ENCODE measurements at regions not wholly inside any gene's neighbourhood (a gene's known extent, or its start where the extent isn't known, plus 50 kb on each side); places are given as distances from the start of the nearest gene placed in this dataset.

DNA sequence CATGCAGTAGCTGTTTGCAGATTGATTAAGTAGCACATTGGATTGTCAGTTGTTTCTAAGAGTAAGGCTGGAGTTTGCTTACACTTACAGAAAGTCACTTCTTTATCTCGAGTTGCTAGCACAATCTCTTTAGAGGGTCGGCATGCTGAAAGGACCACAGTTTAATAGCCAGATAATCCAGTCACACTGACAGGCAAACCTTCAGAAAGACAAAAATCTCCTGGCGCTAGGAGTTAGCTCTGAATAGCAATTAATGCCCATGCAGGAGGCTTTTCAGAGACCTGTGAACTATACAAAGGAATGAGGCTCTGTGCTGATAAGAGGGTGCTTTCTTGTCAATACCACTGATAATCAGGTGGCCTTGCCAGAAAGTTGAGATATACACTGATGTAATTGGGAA is 1043.0 kb downstream of the AACS start:
- Histone ChIP-seq H3K36me3 (ENCODE audit: control insufficient read depth in 1 of 2, insufficient read depth in 2 of 2, low read length in 2 of 2) (no peaks in the 10 kb centered on the region), H3K9ac (ENCODE audit: low read depth in 1 of 2, low read length in 2 of 2) (no peak overlapping the region), H3K27me3 (ENCODE audit: control insufficient read depth in 1 of 2, insufficient read depth in 2 of 2, low read length in 2 of 2) (no peaks in the 10 kb centered on the region), H3K27ac (ENCODE audit: low read depth, low read length) (no peak overlapping the region), H3K4me1 (ENCODE audit: control insufficient read depth in 1 of 2, insufficient read depth in 2 of 2, low read length in 2 of 2) (no peaks in the 10 kb centered on the region), H3K9me3 (ENCODE audit: control insufficient read depth in 1 of 2, low read length in 2 of 2) (peaks cover 0 to 3% of the 10 kb centered on the region in 2 donors), H3K4me3 (ENCODE audit: low read depth in 1 of 2, low read length in 2 of 2) (no peak overlapping the region)

- no peak overlapping the region for H3K9ac ChIP-seq (ENCODE audit: low read depth in 1 of 2, low read length in 2 of 2)
- H3K27me3 ChIP-seq (ENCODE audit: control insufficient read depth in 1 of 2, insufficient read depth in 2 of 2, low read length in 2 of 2): no peaks in the 10 kb centered on the region
- no peak overlapping the region for H3K4me3 ChIP-seq (ENCODE audit: low read depth in 1 of 2, low read length in 2 of 2)
- peaks cover 0 to 8% of the 10 kb centered on the region in 2 donors for H3K9me3 ChIP-seq (ENCODE audit: control insufficient read depth in 1 of 2, low read length in 2 of 2)
- no peaks in the 10 kb centered on the region for H3K36me3 ChIP-seq (ENCODE audit: control insufficient read depth in 1 of 2, insufficient read depth in 2 of 2, low read length in 2 of 2)
- H3K4me1 ChIP-seq (ENCODE audit: control insufficient read depth in 1 of 2, insufficient read depth in 2 of 2, low read length in 2 of 2): no peaks in the 10 kb centered on the region
- H3K27ac ChIP-seq (ENCODE audit: low read depth, low read length): no peak overlapping the region
Observed at GRCh38 chr12:126112141-126112540, 1046.9 kb downstream of the AACS start.

GRCh38 chr12:126112849-126113248 is 1047.6 kb downstream of the AACS start:
- Histone ChIP-seq H3K4me3 (ENCODE audit: low read depth in 1 of 2, low read length in 2 of 2) (no peak overlapping the region), H3K9ac (ENCODE audit: low read depth in 1 of 2, low read length in 2 of 2) (no peak overlapping the region), H3K27ac (ENCODE audit: low read depth, low read length) (no peak overlapping the region), H3K36me3 (ENCODE audit: control insufficient read depth in 1 of 2, insufficient read depth in 2 of 2, low read length in 2 of 2) (no peaks in the 10 kb centered on the region), H3K27me3 (ENCODE audit: control insufficient read depth in 1 of 2, insufficient read depth in 2 of 2, low read length in 2 of 2) (no peaks in the 10 kb centered on the region), H3K9me3 (ENCODE audit: control insufficient read depth in 1 of 2, low read length in 2 of 2) (peaks cover 0 to 8% of the 10 kb centered on the region in 2 donors), H3K4me1 (ENCODE audit: control insufficient read depth in 1 of 2, insufficient read depth in 2 of 2, low read length in 2 of 2) (no peaks in the 10 kb centered on the region)

DNA sequence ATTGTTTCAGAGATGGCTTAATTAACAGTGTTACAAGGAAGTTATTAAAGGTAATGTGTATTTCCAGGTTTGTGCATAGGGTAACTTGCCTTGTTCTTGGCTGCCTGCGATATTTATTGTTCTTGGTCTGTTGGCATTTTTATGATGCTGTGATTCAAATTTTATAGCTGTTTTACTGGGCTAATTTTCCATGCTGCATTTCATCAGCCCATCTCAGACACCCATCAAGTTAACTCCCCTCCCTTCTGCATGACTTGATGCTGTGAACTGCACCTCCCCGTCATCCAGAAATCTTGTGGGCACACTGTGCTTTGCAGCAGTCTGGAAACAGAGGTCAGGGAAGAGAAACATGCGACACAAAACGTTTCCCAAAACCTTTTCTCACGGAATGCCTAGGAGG is 1049.2 kb downstream of the AACS start:
- Histone ChIP-seq H3K36me3 (ENCODE audit: control insufficient read depth in 1 of 2, insufficient read depth in 2 of 2, low read length in 2 of 2) (no peaks in the 10 kb centered on the region), H3K27ac (ENCODE audit: low read depth, low read length) (no peak overlapping the region), H3K9me3 (ENCODE audit: control insufficient read depth in 1 of 2, low read length in 2 of 2) (peaks cover 0 to 7% of the 10 kb centered on the region in 2 donors), H3K9ac (ENCODE audit: low read depth in 1 of 2, low read length in 2 of 2) (no peak overlapping the region), H3K27me3 (ENCODE audit: control insufficient read depth in 1 of 2, insufficient read depth in 2 of 2, low read length in 2 of 2) (no peaks in the 10 kb centered on the region), H3K4me1 (ENCODE audit: control insufficient read depth in 1 of 2, insufficient read depth in 2 of 2, low read length in 2 of 2) (no peaks in the 10 kb centered on the region), H3K4me3 (ENCODE audit: low read depth in 1 of 2, low read length in 2 of 2) (no peak overlapping the region)

GRCh38 chr12:126117502-126117901 is 1052.3 kb downstream of the AACS start:
- H3K9ac ChIP-seq (ENCODE audit: low read depth in 1 of 2, low read length in 2 of 2): no peak overlapping the region
- no peak overlapping the region for H3K27ac ChIP-seq (ENCODE audit: low read depth, low read length)
- H3K27me3 ChIP-seq (ENCODE audit: control insufficient read depth in 1 of 2, insufficient read depth in 2 of 2, low read length in 2 of 2): no peaks in the 10 kb centered on the region

DNA sequence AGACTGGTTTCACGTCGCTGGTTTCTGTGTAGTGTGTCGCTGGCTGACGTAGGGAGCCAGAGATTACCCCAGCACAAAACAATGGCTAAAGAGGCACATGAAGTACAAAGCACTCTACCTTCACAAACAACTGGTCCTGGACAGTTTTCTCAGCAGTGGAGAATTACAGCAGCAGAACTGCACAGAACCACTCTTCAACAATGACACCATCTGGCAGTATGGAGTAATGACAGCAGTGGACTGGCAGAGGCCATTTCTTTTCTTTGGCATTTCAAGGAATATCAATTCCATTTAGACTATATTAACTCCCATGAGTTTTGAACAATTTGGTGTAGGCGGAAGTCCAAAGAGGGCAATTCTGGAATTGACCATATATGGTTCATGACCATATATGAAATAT is 1074.1 kb downstream of the AACS start:
- Histone ChIP-seq H3K36me3 (ENCODE audit: control insufficient read depth in 1 of 2, insufficient read depth in 2 of 2, low read length in 2 of 2) (no peaks in the 10 kb centered on the region), H3K27me3 (ENCODE audit: control insufficient read depth in 1 of 2, insufficient read depth in 2 of 2, low read length in 2 of 2) (no peaks in the 10 kb centered on the region), H3K9me3 (ENCODE audit: control insufficient read depth in 1 of 2, low read length in 2 of 2) (peaks cover 29 to 37% of the 10 kb centered on the region in 2 donors), H3K9ac (ENCODE audit: low read depth in 1 of 2, low read length in 2 of 2) (no peak overlapping the region), H3K4me3 (ENCODE audit: low read depth in 1 of 2, low read length in 2 of 2) (no peak overlapping the region), H3K4me1 (ENCODE audit: control insufficient read depth in 1 of 2, insufficient read depth in 2 of 2, low read length in 2 of 2) (no peaks in the 10 kb centered on the region), H3K27ac (ENCODE audit: low read depth, low read length) (no peak overlapping the region)

More at GRCh38 chr12:126117502-126117901, 1052.3 kb downstream of the AACS start:
- Histone ChIP-seq H3K4me3 (ENCODE audit: low read depth in 1 of 2, low read length in 2 of 2) (no peak overlapping the region), H3K9me3 (ENCODE audit: control insufficient read depth in 1 of 2, low read length in 2 of 2) (peaks cover 0 to 14% of the 10 kb centered on the region in 2 donors), H3K4me1 (ENCODE audit: control insufficient read depth in 1 of 2, insufficient read depth in 2 of 2, low read length in 2 of 2) (no peaks in the 10 kb centered on the region), H3K36me3 (ENCODE audit: control insufficient read depth in 1 of 2, insufficient read depth in 2 of 2, low read length in 2 of 2) (no peaks in the 10 kb centered on the region)

- no peaks in the 10 kb centered on the region for H3K27me3 ChIP-seq (ENCODE audit: control insufficient read depth in 1 of 2, insufficient read depth in 2 of 2, low read length in 2 of 2)
- H3K4me1 ChIP-seq (ENCODE audit: control insufficient read depth in 1 of 2, insufficient read depth in 2 of 2, low read length in 2 of 2): no peaks in the 10 kb centered on the region
- no peak overlapping the region for H3K9ac ChIP-seq (ENCODE audit: low read depth in 1 of 2, low read length in 2 of 2)
Observed at GRCh38 chr12:126144603-126145002, 1079.4 kb downstream of the AACS start.

DNA sequence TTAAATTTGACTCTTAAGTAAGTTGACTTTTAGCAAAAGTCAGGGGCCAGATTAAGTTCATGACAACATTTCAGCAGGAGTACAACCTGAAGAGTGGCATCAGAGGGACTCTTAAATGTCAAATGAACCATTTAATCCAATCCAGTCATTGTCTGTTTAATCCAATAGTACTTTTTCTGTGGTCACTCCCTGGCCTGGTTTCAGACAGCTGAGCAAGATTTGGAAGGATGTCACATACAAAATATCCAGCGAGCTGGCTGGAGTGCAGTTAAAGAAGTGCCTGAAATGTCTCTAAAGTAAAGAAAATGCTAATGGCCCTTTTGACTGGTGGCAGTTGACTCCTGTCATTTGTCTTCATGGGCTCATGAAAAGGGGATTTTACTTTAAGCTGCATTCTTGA is 1082.1 kb downstream of the AACS start:
- no peaks in the 10 kb centered on the region for H3K36me3 ChIP-seq (ENCODE audit: control insufficient read depth in 1 of 2, insufficient read depth in 2 of 2, low read length in 2 of 2)
- no peak overlapping the region for H3K9ac ChIP-seq (ENCODE audit: low read depth in 1 of 2, low read length in 2 of 2)
- H3K9me3 ChIP-seq (ENCODE audit: control insufficient read depth in 1 of 2, low read length in 2 of 2): peaks cover 0 to 9% of the 10 kb centered on the region in 2 donors
- H3K27me3 ChIP-seq (ENCODE audit: control insufficient read depth in 1 of 2, insufficient read depth in 2 of 2, low read length in 2 of 2): no peaks in the 10 kb centered on the region
- no peaks in the 10 kb centered on the region for H3K4me1 ChIP-seq (ENCODE audit: control insufficient read depth in 1 of 2, insufficient read depth in 2 of 2, low read length in 2 of 2)
- H3K27ac ChIP-seq (ENCODE audit: low read depth, low read length): no peak overlapping the region
- H3K4me3 ChIP-seq (ENCODE audit: low read depth in 1 of 2, low read length in 2 of 2): no peak overlapping the region

More at GRCh38 chr12:126144603-126145002, 1079.4 kb downstream of the AACS start:
- Histone ChIP-seq H3K4me3 (ENCODE audit: low read depth in 1 of 2, low read length in 2 of 2) (no peak overlapping the region), H3K9me3 (ENCODE audit: control insufficient read depth in 1 of 2, low read length in 2 of 2) (peaks cover 5 to 9% of the 10 kb centered on the region in 2 donors), H3K27ac (ENCODE audit: low read depth, low read length) (no peak overlapping the region), H3K36me3 (ENCODE audit: control insufficient read depth in 1 of 2, insufficient read depth in 2 of 2, low read length in 2 of 2) (no peaks in the 10 kb centered on the region)

GRCh38 chr12:126156806-126157574 is 1091.8 kb downstream of the AACS start:
- Histone ChIP-seq H3K4me3 (ENCODE audit: low read depth in 1 of 2, low read length in 2 of 2) (no peak overlapping the region), H3K27ac (ENCODE audit: low read depth, low read length) (no peak overlapping the region), H3K9ac (ENCODE audit: low read depth in 1 of 2, low read length in 2 of 2) (no peak overlapping the region), H3K9me3 (ENCODE audit: control insufficient read depth in 1 of 2, low read length in 2 of 2) (peaks cover 2 to 12% of the 10 kb centered on the region in 2 donors), H3K36me3 (ENCODE audit: control insufficient read depth in 1 of 2, insufficient read depth in 2 of 2, low read length in 2 of 2) (no peaks in the 10 kb centered on the region), H3K4me1 (ENCODE audit: control insufficient read depth in 1 of 2, insufficient read depth in 2 of 2, low read length in 2 of 2) (no peaks in the 10 kb centered on the region), H3K27me3 (ENCODE audit: control insufficient read depth in 1 of 2, insufficient read depth in 2 of 2, low read length in 2 of 2) (no peaks in the 10 kb centered on the region)

GRCh38 chr12:126157575-126157966 is 1092.3 kb downstream of the AACS start:
- no peak overlapping the region for H3K4me3 ChIP-seq (ENCODE audit: low read depth in 1 of 2, low read length in 2 of 2)
- no peaks in the 10 kb centered on the region for H3K4me1 ChIP-seq (ENCODE audit: control insufficient read depth in 1 of 2, insufficient read depth in 2 of 2, low read length in 2 of 2)

More at GRCh38 chr12:126157575-126157966, 1092.3 kb downstream of the AACS start:
- no peak overlapping the region for H3K9ac ChIP-seq (ENCODE audit: low read depth in 1 of 2, low read length in 2 of 2)
- H3K9me3 ChIP-seq (ENCODE audit: control insufficient read depth in 1 of 2, low read length in 2 of 2): peaks cover 8 to 9% of the 10 kb centered on the region in 2 donors
- no peak overlapping the region for H3K27ac ChIP-seq (ENCODE audit: low read depth, low read length)
- H3K36me3 ChIP-seq (ENCODE audit: control insufficient read depth in 1 of 2, insufficient read depth in 2 of 2, low read length in 2 of 2): no peaks in the 10 kb centered on the region
- no peaks in the 10 kb centered on the region for H3K27me3 ChIP-seq (ENCODE audit: control insufficient read depth in 1 of 2, insufficient read depth in 2 of 2, low read length in 2 of 2)
